Neural cell (in vitro differentiated cells): ENCODE measurements at regions not wholly inside any gene's neighbourhood (a gene's known extent, or its start where the extent isn't known, plus 50 kb on each side); places are given as distances from the start of the nearest gene placed in this dataset.

Source experiments
- H2AFZ ChIP-seq: fragments of 200-600, 300-800 bp; sonication (generic), shearing (Covaris generic); 2 replicates; pipeline ENCODE4 v1.6.0; 2014; ENCODE audit warnings: low read depth, mild to moderate bottlenecking, antibody characterized with exemption, low read length, moderate library complexity
- H3F3A ChIP-seq: fragments of 200-600 bp; shearing (Covaris generic); 2 replicates; pipeline ENCODE4 v1.6.1; 2016; ENCODE audit warnings: mild to moderate bottlenecking, moderate library complexity, mixed read lengths, antibody characterized with exemption, low read length; ENCODE audit not compliant: insufficient read depth, poor library complexity, severe bottlenecking
- H3K27ac ChIP-seq: fragments of 200-600, 300-800 bp; sonication (generic), shearing (Covaris generic); 2 replicates; pipeline ENCODE4 v1.5.1; 2014; ENCODE audit warnings: mild to moderate bottlenecking, low read length, moderate library complexity
- H3K27me3 ChIP-seq: fragments of 300-800, 200-600 bp; sonication (generic), shearing (Covaris generic); 2 replicates; pipeline ENCODE4 v1.6.0; 2014; ENCODE audit warnings: mild to moderate bottlenecking, low read depth, low read length, moderate library complexity; ENCODE audit not compliant: insufficient read depth
- H3K36me3 ChIP-seq: fragments of 300-800, 200-600 bp; sonication (generic), shearing (Covaris generic); 2 replicates; pipeline ENCODE4 v1.5.1; 2014; ENCODE audit warnings: mild to moderate bottlenecking, antibody characterized with exemption, low read length, moderate library complexity; ENCODE audit not compliant: insufficient read depth
- H3K4me2 ChIP-seq: fragments of 300-800, 200-600 bp; sonication (generic), shearing (Covaris generic); 2 replicates; pipeline ENCODE4 v1.6.0; 2014; ENCODE audit warnings: mild to moderate bottlenecking, low read length
- H3K4me3 ChIP-seq: fragments of 300-800, 200-600 bp; sonication (generic), shearing (Covaris generic); 2 replicates; pipeline ENCODE4 v1.5.1; 2014; ENCODE audit warnings: mild to moderate bottlenecking, low read length, moderate library complexity
- H3K79me2 ChIP-seq: fragments of 200-600 bp; shearing (Covaris generic); replicated peaks from 2 replicates; pipeline ENCODE4 v1.6.0; 2014; ENCODE audit warnings: mild to moderate bottlenecking, low read length, moderate library complexity; ENCODE audit not compliant: insufficient read depth
- H3K9ac ChIP-seq: fragments of 300-800, 200-600 bp; sonication (generic), shearing (Covaris generic); 2 replicates; pipeline ENCODE4 v1.6.1; 2016; ENCODE audit warnings: mild to moderate bottlenecking, low read length, mixed read lengths
- H3K9me2 ChIP-seq: fragments of 200-600 bp; shearing (Covaris generic); 2 replicates; pipeline ENCODE4 v1.6.1; 2016; ENCODE audit warnings: mild to moderate bottlenecking, low read length, mixed read lengths; ENCODE audit not compliant: insufficient read depth
- H3K9me3 ChIP-seq: fragments of 200-600, 300-800 bp; sonication (generic), shearing (Covaris generic); 2 replicates; pipeline ENCODE4 v1.6.1; 2016; ENCODE audit warnings: mild to moderate bottlenecking, mixed run types, low read length, moderate library complexity, mixed read lengths
- H4K20me1 ChIP-seq: fragments of 200-600 bp; shearing (Covaris generic); 2 replicates; pipeline ENCODE4 v1.6.1; 2016; ENCODE audit warnings: mild to moderate bottlenecking, mixed run types; ENCODE audit not compliant: insufficient read depth
- CTCF ChIP-seq: fragments of 450-650 bp; IDR thresholded peaks from 2 replicates; pipeline ENCODE4 v1.5.1; 2014; ENCODE audit warnings: antibody characterized with exemption, mild to moderate bottlenecking, moderate library complexity; ENCODE audit not compliant: poor library complexity, severe bottlenecking
- EP300 ChIP-seq: fragments of 450-650 bp; conservative IDR thresholded peaks from 2 replicates; pipeline ENCODE4 v1.6.1; 2014; ENCODE audit warnings: antibody characterized with exemption, mild to moderate bottlenecking, moderate library complexity; ENCODE audit not compliant: poor library complexity, severe bottlenecking
- EZH2 ChIP-seq: fragments of 200-600, 300-800 bp; shearing (Covaris generic), sonication (generic); IDR thresholded peaks from 2 replicates; pipeline ENCODE4 v1.6.1; 2014; ENCODE audit warnings: antibody characterized with exemption, low read length, borderline replicate concordance, mild to moderate bottlenecking; ENCODE audit not compliant: insufficient read depth, poor library complexity, severe bottlenecking
- MXI1 ChIP-seq: fragments of 450-650 bp; conservative IDR thresholded peaks from 2 replicates; pipeline ENCODE4 v1.6.1; 2014; ENCODE audit warnings: antibody characterized with exemption, mild to moderate bottlenecking; ENCODE audit not compliant: poor library complexity, severe bottlenecking
- POLR2AphosphoS5 ChIP-seq: IDR thresholded peaks from 2 replicates; pipeline ENCODE4 v1.6.1; 2012
- RAD21 ChIP-seq: fragments of 450-650 bp; conservative IDR thresholded peaks from 2 replicates; pipeline ENCODE4 v1.6.1; 2014; ENCODE audit warnings: antibody characterized with exemption, mild to moderate bottlenecking, moderate library complexity
- REST ChIP-seq: IDR thresholded peaks from 2 replicates; pipeline ENCODE4 v1.6.1; 2012; ENCODE audit warnings: borderline replicate concordance
- SMC3 ChIP-seq: fragments of 450-650 bp; conservative IDR thresholded peaks from 2 replicates; pipeline ENCODE4 v1.6.1; 2014; ENCODE audit warnings: antibody characterized with exemption, mild to moderate bottlenecking, moderate library complexity; ENCODE audit not compliant: poor library complexity
- TAF1 ChIP-seq: IDR thresholded peaks from 2 replicates; pipeline ENCODE4 v1.6.1; 2012; ENCODE audit warnings: low read depth

DNA sequence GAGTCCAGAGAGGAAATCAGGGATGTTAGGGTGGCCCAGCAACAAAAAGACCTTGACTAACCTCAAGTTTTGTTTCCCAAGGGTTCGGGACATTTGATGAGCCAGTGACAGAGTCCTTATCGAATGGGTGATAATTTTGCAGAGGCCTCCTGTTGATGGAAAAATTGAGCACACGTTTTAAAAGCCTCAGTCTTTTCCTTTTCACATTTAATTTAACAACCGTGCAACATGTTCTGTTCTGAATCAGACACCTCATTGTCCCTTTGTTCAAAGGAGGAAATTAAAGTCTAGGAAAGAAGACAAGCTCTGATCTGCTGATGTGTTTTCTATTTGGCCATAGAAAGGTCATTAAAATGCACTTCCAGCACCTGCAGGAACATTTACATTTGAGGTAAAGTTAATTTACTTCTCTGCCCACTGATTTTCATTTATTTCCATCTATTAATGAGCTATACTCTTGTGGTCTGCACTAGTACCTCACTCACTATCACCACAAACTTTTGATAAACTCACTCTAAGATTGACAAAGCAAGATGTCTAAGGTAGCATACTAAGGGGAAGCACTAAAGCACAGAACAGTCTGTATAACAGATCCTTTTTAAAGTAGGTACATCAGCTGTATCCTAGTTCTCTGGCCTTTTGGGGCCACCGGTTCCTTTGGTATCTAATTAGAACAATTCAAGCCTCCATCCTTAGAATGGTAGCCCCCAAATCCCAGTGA lies 147.0 kb downstream of the RPAP3 start:
- Histone ChIP-seq H3K9me2 (no peaks in the 10 kb centered on the region), H3K4me3 (no peak overlapping the region), H3K79me2 (no peaks in the 10 kb centered on the region), H3F3A (no peaks in the 10 kb centered on the region), H2AFZ (no peak overlapping the region), H4K20me1 (no peaks in the 10 kb centered on the region), H3K36me3 (no peaks in the 10 kb centered on the region), H3K9me3 (no peaks in the 10 kb centered on the region), H3K27ac (no peak overlapping the region), H3K27me3 (no peaks in the 10 kb centered on the region), H3K9ac (no peak overlapping the region), H3K4me2 (no peak overlapping the region)
- no peak for TF ChIP-seq EZH2
- no peak for TF ChIP-seq EP300
- TF ChIP-seq SMC3, result no peak
- TF ChIP-seq CTCF, result no peak
- TF ChIP-seq POLR2AphosphoS5, result no peak
- no peak for TF ChIP-seq REST
- no peak for TF ChIP-seq MXI1
- no peak for TF ChIP-seq TAF1
- TF ChIP-seq RAD21, result no peak

GRCh38 chr12:47557386-47557785 lies 148.4 kb downstream of the RPAP3 start:
- H3F3A ChIP-seq, result no peaks in the 10 kb centered on the region
- no peaks in the 10 kb centered on the region for H3K9me3 ChIP-seq
- H3K79me2 ChIP-seq, result no peaks in the 10 kb centered on the region
- H2AFZ ChIP-seq, result no peak overlapping the region
- no peaks in the 10 kb centered on the region for H3K9me2 ChIP-seq
- no peak overlapping the region for H3K9ac ChIP-seq
- no peaks in the 10 kb centered on the region for H3K27me3 ChIP-seq
- TF ChIP-seq RAD21 (no peak), REST (no peak), EP300 (no peak), POLR2AphosphoS5 (no peak), SMC3 (no peak), TAF1 (no peak), CTCF (no peak), MXI1 (no peak), EZH2 (no peak)
- no peak overlapping the region for H3K4me2 ChIP-seq
- no peak overlapping the region for H3K27ac ChIP-seq
- no peaks in the 10 kb centered on the region for H3K36me3 ChIP-seq
- no peaks in the 10 kb centered on the region for H4K20me1 ChIP-seq
- no peak overlapping the region for H3K4me3 ChIP-seq
